ENCODE measurements at regions not wholly inside any gene's neighbourhood (a gene's known extent, or its start where the extent isn't known, plus 50 kb on each side); places are given as distances from the start of the nearest gene placed in this dataset.

GRCh38 chr2:230658577-230658876 lies 54.1 kb upstream of the CAB39 start:
- no peak for TF ChIP-seq CTCF (IDR thresholded peaks at IDR 0.05; ENCODE audit: borderline replicate concordance, extremely low read depth, insufficient read depth)
- no peaks in the 10 kb centered on the region for H3K27me3 ChIP-seq (ENCODE audit: control insufficient read depth, insufficient read depth, low read length)
- no peak overlapping the region for H3K9ac ChIP-seq (ENCODE audit: low read length in 3 of 3)
- no peaks in the 10 kb centered on the region for H3K9me3 ChIP-seq (ENCODE audit: control insufficient read depth in 2 of 3, insufficient read depth in 1 of 3, low read length in 3 of 3)
- H3K27ac ChIP-seq (ENCODE audit: low read depth in 2 of 2, low read length in 2 of 2): no peak overlapping the region
- no peaks in the 10 kb centered on the region for H3K36me3 ChIP-seq (ENCODE audit: control insufficient read depth in 2 of 3, insufficient read depth in 3 of 3, low read length in 3 of 3)
- H3K4me1 ChIP-seq (ENCODE audit: control insufficient read depth in 2 of 3, insufficient read depth in 2 of 3, low read depth in 1 of 3, low read length in 3 of 3): peaks cover 0 to 2% (median 0%) of the 10 kb centered on the region in 3 donors
- H3K4me3 ChIP-seq (ENCODE audit: low read length in 3 of 3): no peak overlapping the region
- FAIRE-seq: no peak
- no peak for DNase-seq
- intact Hi-C loops (cut with DNase I): no loop called here

DNA sequence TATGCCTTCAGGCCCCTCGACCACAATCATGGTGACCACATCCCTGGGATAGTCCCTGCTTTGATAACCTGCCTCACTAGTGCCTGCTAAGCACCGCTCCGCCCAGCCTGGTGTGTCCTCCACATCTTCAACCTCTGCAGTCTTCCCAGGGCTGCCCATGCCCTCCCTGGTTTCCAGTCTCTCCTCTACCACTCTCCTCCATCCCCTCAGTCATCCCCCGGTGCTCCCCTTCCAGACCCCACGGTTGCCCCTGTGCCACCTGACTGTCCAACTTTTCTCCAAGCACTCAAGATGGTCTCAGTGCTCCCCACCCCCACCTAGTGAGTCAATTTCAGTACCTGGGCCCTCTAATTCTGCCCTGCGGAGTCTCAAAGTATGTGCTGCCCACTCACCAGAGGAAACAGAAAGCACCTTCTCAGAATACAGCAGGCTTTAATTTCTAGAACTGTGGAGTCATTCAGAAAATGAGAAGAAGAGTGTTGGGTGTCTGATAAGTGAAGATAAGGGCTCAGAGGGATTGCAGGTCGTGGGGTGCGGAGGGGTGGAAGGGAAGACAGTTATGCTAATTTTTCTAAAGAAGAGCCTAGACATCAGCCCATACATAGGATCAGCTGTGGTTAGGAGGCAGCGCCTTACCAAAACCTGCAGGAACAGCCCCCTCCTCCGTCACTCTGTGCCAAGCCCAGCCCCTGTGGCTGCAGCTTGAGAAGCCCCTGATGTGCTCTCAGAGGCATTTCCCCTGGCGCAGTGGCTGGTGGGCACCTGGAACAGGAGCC lies 53.6 kb upstream of the CAB39 start:
- no peaks in the 10 kb centered on the region for H3K27me3 ChIP-seq (ENCODE audit: control insufficient read depth, insufficient read depth, low read length)
- no peak overlapping the region for H3K4me3 ChIP-seq (ENCODE audit: low read length in 3 of 3)
- TF ChIP-seq CTCF (IDR thresholded peaks at IDR 0.05; ENCODE audit: borderline replicate concordance, extremely low read depth, insufficient read depth): no peak
- intact Hi-C loops (cut with DNase I): no loop called here
- no peak for DNase-seq
- no peaks in the 10 kb centered on the region for H3K9me3 ChIP-seq (ENCODE audit: control insufficient read depth in 2 of 3, insufficient read depth in 1 of 3, low read length in 3 of 3)
- no peak for FAIRE-seq
- no peak overlapping the region for H3K27ac ChIP-seq (ENCODE audit: low read depth in 2 of 2, low read length in 2 of 2)
- peaks cover 0 to 2% (median 0%) of the 10 kb centered on the region in 3 donors for H3K4me1 ChIP-seq (ENCODE audit: control insufficient read depth in 2 of 3, insufficient read depth in 2 of 3, low read depth in 1 of 3, low read length in 3 of 3)
- no peaks in the 10 kb centered on the region for H3K36me3 ChIP-seq (ENCODE audit: control insufficient read depth in 2 of 3, insufficient read depth in 3 of 3, low read length in 3 of 3)
- H3K9ac ChIP-seq (ENCODE audit: low read length in 3 of 3): no peak overlapping the region

DNA sequence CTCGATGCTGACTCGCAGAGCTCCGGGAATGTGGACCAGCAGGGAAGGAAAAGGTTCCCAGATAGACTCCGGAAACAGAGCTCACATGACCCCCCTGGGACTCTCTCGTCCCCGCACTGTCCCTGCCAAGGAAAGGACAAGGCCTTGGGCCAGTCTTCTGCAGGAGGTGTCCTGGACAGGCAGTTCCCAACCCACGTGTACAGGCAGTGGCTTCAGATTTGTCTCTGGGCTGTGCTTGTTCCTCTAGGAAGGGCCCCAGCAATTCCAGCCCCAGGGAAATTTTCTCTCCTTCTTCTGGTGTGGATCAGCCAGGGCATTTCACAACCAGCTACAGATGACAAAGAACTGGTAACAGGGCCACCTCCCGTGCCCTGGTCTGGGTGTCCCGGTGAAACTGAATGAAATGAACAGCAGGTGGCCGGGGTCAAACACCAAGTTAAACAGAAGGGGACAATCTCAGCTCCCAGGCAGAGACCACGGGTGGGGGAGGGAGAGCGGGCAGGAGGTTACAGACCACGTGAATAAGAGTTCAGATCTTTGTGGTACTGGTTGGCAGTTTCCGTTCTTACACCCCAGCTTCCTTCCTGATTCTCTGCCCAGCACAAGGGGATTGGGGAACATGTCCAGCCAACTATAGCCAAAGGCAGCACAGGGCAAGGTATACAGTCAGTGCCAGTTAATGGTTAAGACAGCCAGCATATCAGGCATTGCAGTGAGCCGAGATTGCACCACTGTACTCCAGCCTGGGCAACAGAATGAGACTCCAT lies 52.2 kb upstream of the CAB39 start:
- intact Hi-C loops (cut with DNase I): no loop called here
- TF ChIP-seq CTCF (IDR thresholded peaks at IDR 0.05; ENCODE audit: borderline replicate concordance, extremely low read depth, insufficient read depth): no peak
- H3K9ac ChIP-seq (ENCODE audit: low read length in 3 of 3): no peak overlapping the region
- no peak overlapping the region for H3K27ac ChIP-seq (ENCODE audit: low read depth in 2 of 2, low read length in 2 of 2)
- DNase-seq (no peak), FAIRE-seq (no peak)
- no peaks in the 10 kb centered on the region for H3K27me3 ChIP-seq (ENCODE audit: control insufficient read depth, insufficient read depth, low read length)
- H3K36me3 ChIP-seq (ENCODE audit: control insufficient read depth in 2 of 3, insufficient read depth in 3 of 3, low read length in 3 of 3): no peaks in the 10 kb centered on the region
- H3K4me3 ChIP-seq (ENCODE audit: low read length in 3 of 3): no peak overlapping the region
- no peaks in the 10 kb centered on the region for H3K9me3 ChIP-seq (ENCODE audit: control insufficient read depth in 2 of 3, insufficient read depth in 1 of 3, low read length in 3 of 3)
- H3K4me1 ChIP-seq (ENCODE audit: control insufficient read depth in 2 of 3, insufficient read depth in 2 of 3, low read depth in 1 of 3, low read length in 3 of 3): peaks cover 0 to 2% (median 0%) of the 10 kb centered on the region in 3 donors
